IMR-90 (cell line): ENCODE measurements at regions not wholly inside any gene's neighbourhood (a gene's known extent, or its start where the extent isn't known, plus 50 kb on each side); places are given as distances from the start of the nearest gene placed in this dataset.

Experiments used
- ATAC-seq: fragments of 200-7000 bp; cut with Tn5 transposase; 2 replicates; pipeline ENCODE4 v1.9.1; 2020; ENCODE audit warnings: low read depth, mild to moderate bottlenecking, moderate library complexity
- BruUV-seq: library from RNA; stranded (reverse); fragments of 400-500 nt; replicated peaks from 2 replicates; lab custom pipeline; 2021; lab: Mats Ljungman, UMichigan
- CTCF ChIA-PET: fragments of 300-600 bp; formaldehyde crosslinking; extraction: SDS; loops from one replicate; lab custom pipeline; 2021; ENCODE audit warnings: antibody characterized with exemption; lab: Yijun Ruan, JAX
- POLR2A ChIA-PET: fragments of 300-600 bp; sonication (Branson Sonifier 250); formaldehyde crosslinking; loops from one replicate; lab custom pipeline; 2022; ENCODE audit warnings: antibody characterized with exemption; ENCODE audit not compliant: unreplicated experiment; lab: Charles Lee
- DNase-seq: peaks from one replicate; pipeline ENCODE4 v3.0.0; 2013
- H2AFZ ChIP-seq: replicated peaks from 2 replicates; pipeline ENCODE3; 2013; ENCODE audit warnings: low read length, mild to moderate bottlenecking; ENCODE audit not compliant: poor library complexity
- H2AK5ac ChIP-seq: 2 replicates; pipeline ENCODE4 v1.6.1; 2013; ENCODE audit warnings: low read depth, low read length, inconsistent platforms
- H2AK9ac ChIP-seq: replicated peaks from 2 replicates; pipeline ENCODE3; 2013; ENCODE audit warnings: mild to moderate bottlenecking, low read depth, low read length, moderate library complexity; ENCODE audit not compliant: poor library complexity
- H2BK120ac ChIP-seq: 2 replicates; pipeline ENCODE4 v1.6.1; 2013; ENCODE audit warnings: low read depth, low read length, inconsistent platforms
- H2BK15ac ChIP-seq: 3 replicates; pipeline ENCODE4 v1.6.1; 2013; ENCODE audit warnings: low read depth, low read length, inconsistent platforms
- H2BK20ac ChIP-seq: 2 replicates; pipeline ENCODE4 v1.6.1; 2013; ENCODE audit warnings: low read depth, mild to moderate bottlenecking, inconsistent platforms, low read length, moderate library complexity
- H2BK5ac ChIP-seq: 2 replicates; pipeline ENCODE4 v1.6.1; 2013; ENCODE audit warnings: mild to moderate bottlenecking, low read depth, low read length, inconsistent platforms; ENCODE audit not compliant: poor library complexity, severe bottlenecking
- H3K14ac ChIP-seq: replicated peaks from 2 replicates; pipeline ENCODE4 v1.6.1; 2013; ENCODE audit warnings: low read depth, low read length, inconsistent platforms
- H3K18ac ChIP-seq: 2 replicates; pipeline ENCODE4 v1.6.1; 2013; ENCODE audit warnings: low read depth, low read length, control low read depth
- H3K23ac ChIP-seq: 2 replicates; pipeline ENCODE4 v1.6.1; 2013; ENCODE audit warnings: low read depth, low read length, inconsistent platforms
- H3K27ac ChIP-seq: 2 replicates; pipeline ENCODE4 v1.5.1; 2013; ENCODE audit warnings: mild to moderate bottlenecking, control low read depth, low read length; ENCODE audit not compliant: insufficient read depth
- H3K27me3 ChIP-seq: 2 replicates; pipeline ENCODE4 v1.6.1; 2013; ENCODE audit warnings: low read length; ENCODE audit not compliant: control insufficient read depth, insufficient read depth
- H3K36me3 ChIP-seq: 2 replicates; pipeline ENCODE4 v1.6.1; 2013; ENCODE audit warnings: low read length, mixed read lengths; ENCODE audit not compliant: control insufficient read depth, insufficient read depth
- H3K4ac ChIP-seq: 2 replicates; pipeline ENCODE4 v1.6.1; 2013; ENCODE audit warnings: low read depth, low read length, inconsistent platforms
- H3K4me1 ChIP-seq: 2 replicates; pipeline ENCODE4 v1.6.1; 2013; ENCODE audit warnings: low read length, mixed read lengths; ENCODE audit not compliant: control insufficient read depth, insufficient read depth
- H3K4me2 ChIP-seq: 2 replicates; pipeline ENCODE4 v1.6.1; 2013; ENCODE audit warnings: low read depth, mild to moderate bottlenecking, control low read depth, low read length, moderate library complexity
- H3K4me3 ChIP-seq: 2 replicates; pipeline ENCODE4 v1.5.1; 2013; ENCODE audit warnings: low read depth, mild to moderate bottlenecking, control low read depth, low read length, moderate library complexity; ENCODE audit not compliant: insufficient read depth
- H3K56ac ChIP-seq: 2 replicates; pipeline ENCODE4 v1.6.1; 2013; ENCODE audit warnings: low read length, inconsistent platforms; ENCODE audit not compliant: insufficient read depth; ENCODE audit errors: extremely low read depth
- H3K79me1 ChIP-seq, 2 experiments: 2 replicates each; pipeline ENCODE4 v1.6.1; 2013; ENCODE audit warnings: low read length in 2 of 2, inconsistent platforms in 1 of 2, low read depth in 1 of 2
- H3K9ac ChIP-seq: 2 replicates; pipeline ENCODE4 v1.6.1; 2013; ENCODE audit warnings: low read depth, low read length, control low read depth
- H3K9me1 ChIP-seq: 2 replicates; pipeline ENCODE4 v1.6.1; 2013; ENCODE audit warnings: low read length, inconsistent platforms; ENCODE audit not compliant: insufficient read depth
- H3K9me3 ChIP-seq: 2 replicates; pipeline ENCODE4 v1.6.1; 2013; ENCODE audit warnings: low read length; ENCODE audit not compliant: control insufficient read depth, insufficient read depth
- H4K20me1 ChIP-seq: 2 replicates; pipeline ENCODE4 v1.6.1; 2013; ENCODE audit warnings: low read length, inconsistent platforms; ENCODE audit not compliant: insufficient read depth
- H4K5ac ChIP-seq: 2 replicates; pipeline ENCODE4 v1.6.1; 2013; ENCODE audit warnings: mild to moderate bottlenecking, low read depth, low read length, control low read depth
- H4K8ac ChIP-seq, 2 experiments: 2 replicates each; pipeline ENCODE4 v1.6.1; 2013; ENCODE audit warnings: low read depth in 2 of 2, low read length in 2 of 2, control low read depth in 1 of 2, inconsistent platforms in 1 of 2
- H4K91ac ChIP-seq: 2 replicates; pipeline ENCODE4 v1.6.1; 2013; ENCODE audit warnings: low read depth, low read length, inconsistent platforms; ENCODE audit not compliant: insufficient read depth
- MAFK ChIP-seq: IDR thresholded peaks from 2 replicates; pipeline ENCODE4 v1.6.1; 2012; ENCODE audit warnings: low read depth, low read length, improper control_type of control experiment
- RAD21 ChIP-seq: IDR thresholded peaks from 2 replicates; pipeline ENCODE4 v1.6.1; 2012; ENCODE audit warnings: low read length, improper control_type of control experiment
- WGBS, 2 experiments: methylation state at CpG; one replicate each; pipeline versions ENCODE4 v1.1.5 to v1.1.7; 2013; ENCODE audit warnings: missing lambda C conversion rate in 2 of 2; ENCODE audit not compliant: insufficient read length in 1 of 2; ENCODE audit errors: extremely low coverage in 2 of 2; 5-methylcytosine and 5-hydroxymethylcytosine counted together
- dilution Hi-C: fragments of 300-500 bp; cut with HindIII; formaldehyde crosslinking; loops from one replicate; pipeline ENCODE4 v1.14.3; 2018; ENCODE audit warnings: low sequenced_read_pairs; ENCODE audit not compliant: unreplicated experiment
- in situ Hi-C: fragments of 300-500 bp; cut with MboI; formaldehyde crosslinking; loops from 3 replicates; pipeline ENCODE4 v1.14.3; 2019; ENCODE audit warnings: low sequenced_read_pairs, inconsistent platforms, mixed read lengths
- intact Hi-C: fragments of 100-400 bp; cut with micrococcal nuclease; formaldehyde crosslinking; loops from 2 replicates; pipeline ENCODE4 v1.10.0; 2022

GRCh38 chr6:115750946-115751345 is 309.7 kb downstream of the FRK start:
- Histone ChIP-seq H2BK15ac (no peak overlapping the region), H2AFZ (no peak overlapping the region), H3K4me3 (no peak overlapping the region), H3K18ac (no peak overlapping the region), H3K23ac (no peak overlapping the region), H2BK120ac (no peak overlapping the region), H3K9me3 (no peaks in the 10 kb centered on the region), H3K56ac (no peak overlapping the region), H3K9ac (no peak overlapping the region), H3K14ac (no peak overlapping the region), H3K27me3 (no peaks in the 10 kb centered on the region), H3K27ac (no peak overlapping the region), H4K20me1 (no peaks in the 10 kb centered on the region), H4K91ac (no peak overlapping the region), H2BK20ac (no peak overlapping the region), H3K4me2 (no peak overlapping the region), H3K4ac (no peak overlapping the region), H4K5ac (no peak overlapping the region), H3K79me1 (no peaks in the 10 kb centered on the region), H2AK5ac (no peak overlapping the region), H3K9me1 (no peaks in the 10 kb centered on the region), H2BK5ac (no peak overlapping the region), H2AK9ac (no peak overlapping the region), H4K8ac (no peak overlapping the region), H3K36me3 (no peaks in the 10 kb centered on the region), H3K4me1 (no peaks in the 10 kb centered on the region)
- CTCF ChIA-PET = no interaction called here
- dilution Hi-C loops = no loop called here
- in situ Hi-C loops = no loop called here
- POLR2A ChIA-PET = no interaction called here
- no peak for DNase-seq
- WGBS, 2 experiments = no CpG with 5 or more reads among the region's 5 CpGs
- no peak for ATAC-seq
- TF ChIP-seq MAFK (peak; percentile 63), RAD21 (no peak)
- intact Hi-C loops = no loop called here
- BruUV-seq = no TSS peak
